IMR-90 (cell line): ENCODE measurements at regions not wholly inside any gene's neighbourhood (a gene's known extent, or its start where the extent isn't known, plus 50 kb on each side); places are given as distances from the start of the nearest gene placed in this dataset.

Source experiments
- ATAC-seq: fragments of 200-7000 bp; cut with Tn5 transposase; 2 replicates; pipeline ENCODE4 v1.9.1; 2020; ENCODE audit warnings: low read depth, mild to moderate bottlenecking, moderate library complexity
- BruUV-seq: library from RNA; stranded (reverse); fragments of 400-500 nt; replicated peaks from 2 replicates; lab custom pipeline; 2021; lab: Mats Ljungman, UMichigan
- CTCF ChIA-PET: fragments of 300-600 bp; formaldehyde crosslinking; extraction: SDS; loops from one replicate; lab custom pipeline; 2021; ENCODE audit warnings: antibody characterized with exemption; lab: Yijun Ruan, JAX
- POLR2A ChIA-PET: fragments of 300-600 bp; sonication (Branson Sonifier 250); formaldehyde crosslinking; loops from one replicate; lab custom pipeline; 2022; ENCODE audit warnings: antibody characterized with exemption; ENCODE audit not compliant: unreplicated experiment; lab: Charles Lee
- DNase-seq: peaks from one replicate; pipeline ENCODE4 v3.0.0; 2013
- H2AFZ ChIP-seq: replicated peaks from 2 replicates; pipeline ENCODE3; 2013; ENCODE audit warnings: low read length, mild to moderate bottlenecking; ENCODE audit not compliant: poor library complexity
- H2AK5ac ChIP-seq: 2 replicates; pipeline ENCODE4 v1.6.1; 2013; ENCODE audit warnings: low read depth, low read length, inconsistent platforms
- H2AK9ac ChIP-seq: replicated peaks from 2 replicates; pipeline ENCODE3; 2013; ENCODE audit warnings: mild to moderate bottlenecking, low read depth, low read length, moderate library complexity; ENCODE audit not compliant: poor library complexity
- H2BK120ac ChIP-seq: 2 replicates; pipeline ENCODE4 v1.6.1; 2013; ENCODE audit warnings: low read depth, low read length, inconsistent platforms
- H2BK15ac ChIP-seq: 3 replicates; pipeline ENCODE4 v1.6.1; 2013; ENCODE audit warnings: low read depth, low read length, inconsistent platforms
- H2BK20ac ChIP-seq: 2 replicates; pipeline ENCODE4 v1.6.1; 2013; ENCODE audit warnings: low read depth, mild to moderate bottlenecking, inconsistent platforms, low read length, moderate library complexity
- H2BK5ac ChIP-seq: 2 replicates; pipeline ENCODE4 v1.6.1; 2013; ENCODE audit warnings: mild to moderate bottlenecking, low read depth, low read length, inconsistent platforms; ENCODE audit not compliant: poor library complexity, severe bottlenecking
- H3K14ac ChIP-seq: replicated peaks from 2 replicates; pipeline ENCODE4 v1.6.1; 2013; ENCODE audit warnings: low read depth, low read length, inconsistent platforms
- H3K18ac ChIP-seq: 2 replicates; pipeline ENCODE4 v1.6.1; 2013; ENCODE audit warnings: low read depth, low read length, control low read depth
- H3K23ac ChIP-seq: 2 replicates; pipeline ENCODE4 v1.6.1; 2013; ENCODE audit warnings: low read depth, low read length, inconsistent platforms
- H3K27ac ChIP-seq: 2 replicates; pipeline ENCODE4 v1.5.1; 2013; ENCODE audit warnings: mild to moderate bottlenecking, control low read depth, low read length; ENCODE audit not compliant: insufficient read depth
- H3K27me3 ChIP-seq: 2 replicates; pipeline ENCODE4 v1.6.1; 2013; ENCODE audit warnings: low read length; ENCODE audit not compliant: control insufficient read depth, insufficient read depth
- H3K36me3 ChIP-seq: 2 replicates; pipeline ENCODE4 v1.6.1; 2013; ENCODE audit warnings: low read length, mixed read lengths; ENCODE audit not compliant: control insufficient read depth, insufficient read depth
- H3K4ac ChIP-seq: 2 replicates; pipeline ENCODE4 v1.6.1; 2013; ENCODE audit warnings: low read depth, low read length, inconsistent platforms
- H3K4me1 ChIP-seq: 2 replicates; pipeline ENCODE4 v1.6.1; 2013; ENCODE audit warnings: low read length, mixed read lengths; ENCODE audit not compliant: control insufficient read depth, insufficient read depth
- H3K4me2 ChIP-seq: 2 replicates; pipeline ENCODE4 v1.6.1; 2013; ENCODE audit warnings: low read depth, mild to moderate bottlenecking, control low read depth, low read length, moderate library complexity
- H3K4me3 ChIP-seq: 2 replicates; pipeline ENCODE4 v1.5.1; 2013; ENCODE audit warnings: low read depth, mild to moderate bottlenecking, control low read depth, low read length, moderate library complexity; ENCODE audit not compliant: insufficient read depth
- H3K56ac ChIP-seq: 2 replicates; pipeline ENCODE4 v1.6.1; 2013; ENCODE audit warnings: low read length, inconsistent platforms; ENCODE audit not compliant: insufficient read depth; ENCODE audit errors: extremely low read depth
- H3K79me1 ChIP-seq, 2 experiments: 2 replicates each; pipeline ENCODE4 v1.6.1; 2013; ENCODE audit warnings: low read length in 2 of 2, inconsistent platforms in 1 of 2, low read depth in 1 of 2
- H3K9ac ChIP-seq: 2 replicates; pipeline ENCODE4 v1.6.1; 2013; ENCODE audit warnings: low read depth, low read length, control low read depth
- H3K9me1 ChIP-seq: 2 replicates; pipeline ENCODE4 v1.6.1; 2013; ENCODE audit warnings: low read length, inconsistent platforms; ENCODE audit not compliant: insufficient read depth
- H3K9me3 ChIP-seq: 2 replicates; pipeline ENCODE4 v1.6.1; 2013; ENCODE audit warnings: low read length; ENCODE audit not compliant: control insufficient read depth, insufficient read depth
- H4K20me1 ChIP-seq: 2 replicates; pipeline ENCODE4 v1.6.1; 2013; ENCODE audit warnings: low read length, inconsistent platforms; ENCODE audit not compliant: insufficient read depth
- H4K5ac ChIP-seq: 2 replicates; pipeline ENCODE4 v1.6.1; 2013; ENCODE audit warnings: mild to moderate bottlenecking, low read depth, low read length, control low read depth
- H4K8ac ChIP-seq, 2 experiments: 2 replicates each; pipeline ENCODE4 v1.6.1; 2013; ENCODE audit warnings: low read depth in 2 of 2, low read length in 2 of 2, control low read depth in 1 of 2, inconsistent platforms in 1 of 2
- H4K91ac ChIP-seq: 2 replicates; pipeline ENCODE4 v1.6.1; 2013; ENCODE audit warnings: low read depth, low read length, inconsistent platforms; ENCODE audit not compliant: insufficient read depth
- RFX5 ChIP-seq: IDR thresholded peaks from 2 replicates; pipeline ENCODE4 v1.8.0; 2012; ENCODE audit warnings: low read depth, mild to moderate bottlenecking, low read length, moderate library complexity
- WGBS, 2 experiments: methylation state at CpG; one replicate each; pipeline versions ENCODE4 v1.1.5 to v1.1.7; 2013; ENCODE audit warnings: missing lambda C conversion rate in 2 of 2; ENCODE audit not compliant: insufficient read length in 1 of 2; ENCODE audit errors: extremely low coverage in 2 of 2; 5-methylcytosine and 5-hydroxymethylcytosine counted together
- dilution Hi-C: fragments of 300-500 bp; cut with HindIII; formaldehyde crosslinking; loops from one replicate; pipeline ENCODE4 v1.14.3; 2018; ENCODE audit warnings: low sequenced_read_pairs; ENCODE audit not compliant: unreplicated experiment
- in situ Hi-C: fragments of 300-500 bp; cut with MboI; formaldehyde crosslinking; loops from 3 replicates; pipeline ENCODE4 v1.14.3; 2019; ENCODE audit warnings: low sequenced_read_pairs, inconsistent platforms, mixed read lengths
- intact Hi-C: fragments of 100-400 bp; cut with micrococcal nuclease; formaldehyde crosslinking; loops from 2 replicates; pipeline ENCODE4 v1.10.0; 2022

DNA sequence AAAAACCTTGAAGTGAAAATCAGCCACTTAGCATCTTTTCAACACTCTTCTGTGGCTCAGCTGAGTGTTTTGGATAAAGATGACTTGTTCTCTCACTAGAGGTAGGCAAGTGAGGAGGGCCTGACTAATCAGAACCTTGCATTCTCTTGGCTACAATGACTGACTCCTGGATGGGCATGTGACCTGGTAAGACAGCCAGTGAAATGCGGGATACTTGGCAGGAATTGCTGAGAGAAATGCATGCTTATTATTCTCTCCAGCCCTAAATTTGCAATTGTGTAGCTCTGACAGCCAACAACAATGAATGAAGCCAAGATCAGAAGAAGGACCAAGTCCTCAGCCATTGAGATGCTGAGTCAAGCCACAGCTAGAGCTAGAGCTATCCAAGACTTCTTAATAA, 490.5 kb upstream of the ZNF608 start:
- H3K4me1 ChIP-seq = no peaks in the 10 kb centered on the region
- H3K4me2 ChIP-seq = no peak overlapping the region
- no peaks in the 10 kb centered on the region for H3K36me3 ChIP-seq
- no peak overlapping the region for H2AFZ ChIP-seq
- no peak overlapping the region for H3K27ac ChIP-seq
- no TSS peak for BruUV-seq
- intact Hi-C loops = no loop called here
- H2BK20ac ChIP-seq = no peak overlapping the region
- TF ChIP-seq RFX5 = no peak
- ChIA-PET CTCF (interaction anchor here (1.0 kb wide), 1 partner anchor 14 kb away, joined by 3 read pairs; no protein-coding TSS in a partner anchor), POLR2A (no interaction called here)
- DNase-seq = no peak
- no peak overlapping the region for H4K8ac ChIP-seq
- H2BK5ac ChIP-seq = no peak overlapping the region
- no peaks in the 10 kb centered on the region for H3K9me3 ChIP-seq
- WGBS, 2 experiments = no CpG with 5 or more reads among the region's 1 CpG
- H3K23ac ChIP-seq = no peak overlapping the region
- H4K91ac ChIP-seq = no peak overlapping the region
- in situ Hi-C loops = no loop called here
- no peak overlapping the region for H3K14ac ChIP-seq
- H3K56ac ChIP-seq = no peak overlapping the region
- H3K4ac ChIP-seq = no peak overlapping the region
- no peak overlapping the region for H2AK9ac ChIP-seq
- no peak overlapping the region for H3K9ac ChIP-seq
- no peak overlapping the region for H4K5ac ChIP-seq
- no peak overlapping the region for H2BK120ac ChIP-seq
- H2AK5ac ChIP-seq = no peak overlapping the region
- H3K27me3 ChIP-seq = no peaks in the 10 kb centered on the region; the same call in 1 of the 2 replicates
- H3K18ac ChIP-seq = no peak overlapping the region
- dilution Hi-C loops = no loop called here
- H4K20me1 ChIP-seq = no peaks in the 10 kb centered on the region
- H3K4me3 ChIP-seq = no peak overlapping the region
- ATAC-seq = no peak
- no peaks in the 10 kb centered on the region for H3K79me1 ChIP-seq
- H3K9me1 ChIP-seq = no peaks in the 10 kb centered on the region
- no peak overlapping the region for H2BK15ac ChIP-seq
